Sigmoid colon (tissue), 4 donors: ENCODE measurements at regions not wholly inside any gene's neighbourhood (a gene's known extent, or its start where the extent isn't known, plus 50 kb on each side); places are given as distances from the start of the nearest gene placed in this dataset.

ENCODE experiments used
- EP300 ChIP-seq, 4 donors: sonication (generic); formaldehyde crosslinking; IDR thresholded peaks; one replicate each; pipeline ENCODE4 v1.6.1; 2017; ENCODE audit warnings: antibody characterized with exemption in 4 of 4
- POLR2A ChIP-seq, 2 donors: fragments of 450-650 bp; IDR thresholded peaks; one replicate each; pipeline ENCODE4 v1.6.1; 2016; ENCODE audit warnings: antibody characterized with exemption in 2 of 2, mild to moderate bottlenecking in 2 of 2, moderate library complexity in 2 of 2
- POLR2AphosphoS5 ChIP-seq, 4 donors: sonication (generic); formaldehyde crosslinking; IDR thresholded peaks; one replicate each; pipeline ENCODE4 v1.6.1; 2017; ENCODE audit warnings: antibody characterized with exemption in 4 of 4
- TF ChIP-seq, protein P1 (sequence below), 4 experiments: fragments of 450-650 bp in 3 of 4; fragments of 200-600 bp in 1 of 4; IDR thresholded peaks; one replicate each; pipeline ENCODE4 v1.5.1; 2016 to 2019; ENCODE audit warnings: antibody characterized with exemption in 4 of 4, mild to moderate bottlenecking in 3 of 4, moderate library complexity in 2 of 4

DNA sequence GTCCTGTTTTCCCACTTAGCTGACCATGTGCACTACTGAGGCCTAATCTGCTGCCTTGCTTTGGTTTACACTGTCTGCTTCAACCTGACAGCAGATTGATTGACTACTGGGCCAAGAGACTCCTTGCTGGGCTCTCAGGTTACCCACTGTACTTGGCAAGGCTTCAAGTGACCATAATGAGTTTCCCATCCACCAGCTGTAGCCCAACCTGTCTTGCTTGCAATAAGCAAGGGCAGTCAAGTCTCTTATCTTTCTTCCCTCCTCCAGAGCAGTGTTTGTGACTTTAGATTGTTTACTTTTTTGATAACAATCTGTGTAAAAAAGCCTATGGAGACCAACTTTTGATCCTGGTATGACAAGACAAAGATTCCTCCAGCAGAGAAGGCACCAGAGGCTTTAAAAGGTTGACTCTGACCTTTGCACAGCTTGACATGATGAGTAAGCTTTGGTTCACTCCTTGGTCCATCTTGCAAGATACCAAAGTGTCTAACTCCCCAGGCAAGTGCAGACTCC, 912.3 kb upstream of the SEMA6A start:
- TF ChIP-seq, protein P1, sequence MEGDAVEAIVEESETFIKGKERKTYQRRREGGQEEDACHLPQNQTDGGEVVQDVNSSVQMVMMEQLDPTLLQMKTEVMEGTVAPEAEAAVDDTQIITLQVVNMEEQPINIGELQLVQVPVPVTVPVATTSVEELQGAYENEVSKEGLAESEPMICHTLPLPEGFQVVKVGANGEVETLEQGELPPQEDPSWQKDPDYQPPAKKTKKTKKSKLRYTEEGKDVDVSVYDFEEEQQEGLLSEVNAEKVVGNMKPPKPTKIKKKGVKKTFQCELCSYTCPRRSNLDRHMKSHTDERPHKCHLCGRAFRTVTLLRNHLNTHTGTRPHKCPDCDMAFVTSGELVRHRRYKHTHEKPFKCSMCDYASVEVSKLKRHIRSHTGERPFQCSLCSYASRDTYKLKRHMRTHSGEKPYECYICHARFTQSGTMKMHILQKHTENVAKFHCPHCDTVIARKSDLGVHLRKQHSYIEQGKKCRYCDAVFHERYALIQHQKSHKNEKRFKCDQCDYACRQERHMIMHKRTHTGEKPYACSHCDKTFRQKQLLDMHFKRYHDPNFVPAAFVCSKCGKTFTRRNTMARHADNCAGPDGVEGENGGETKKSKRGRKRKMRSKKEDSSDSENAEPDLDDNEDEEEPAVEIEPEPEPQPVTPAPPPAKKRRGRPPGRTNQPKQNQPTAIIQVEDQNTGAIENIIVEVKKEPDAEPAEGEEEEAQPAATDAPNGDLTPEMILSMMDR (IDR thresholded peaks at IDR 0.05): no peak
- TF ChIP-seq POLR2AphosphoS5 (IDR thresholded peaks at IDR 0.05) (no peak), EP300 (IDR thresholded peaks at IDR 0.05) (no peak), POLR2A (IDR thresholded peaks at IDR 0.05) (no peak)
